Posterior cingulate gyrus (tissue), 11 donors: ENCODE measurements at regions not wholly inside any gene's neighbourhood (a gene's known extent, or its start where the extent isn't known, plus 50 kb on each side); places are given as distances from the start of the nearest gene placed in this dataset.

Experiments
- DNase-seq, 10 donors: peaks; one replicate each; pipeline versions ENCODE4 v3.0.0 to v3.0.0-alpha.2; 2020 to 2021; ENCODE audit warnings: mixed read lengths in 3 of 10
- intact Hi-C: fragments of 100-400 bp; cut with DNase I; formaldehyde crosslinking; loops from one replicate; pipeline ENCODE4 v1.15.1; 2023

GRCh38 chr2:215613888-215614287 lies 178.0 kb upstream of the FN1 start:
- intact Hi-C loops = no loop called here

GRCh38 chr2:215613280-215613679 lies 177.4 kb upstream of the FN1 start:
- intact Hi-C loops = no loop called here
- no peak for DNase-seq

More at GRCh38 chr2:215613888-215614287, 178.0 kb upstream of the FN1 start:
- no peak for DNase-seq

- DNase-seq = no peak
- intact Hi-C loops = no loop called here
Measured at GRCh38 chr2:215612786-215613185, 176.9 kb upstream of the FN1 start.

GRCh38 chr2:215611609-215612386 lies 175.9 kb upstream of the FN1 start:
- intact Hi-C loops = no loop called here
- no peak for DNase-seq

- intact Hi-C loops = no loop called here
Measured at GRCh38 chr2:215609089-215610032, 173.5 kb upstream of the FN1 start.

GRCh38 chr2:215607766-215608165 lies 171.9 kb upstream of the FN1 start:
- intact Hi-C loops = no loop called here
- DNase-seq = no peak

More at GRCh38 chr2:215609089-215610032, 173.5 kb upstream of the FN1 start:
- DNase-seq = no peak

- DNase-seq = no peak
- intact Hi-C loops = no loop called here
Measured at GRCh38 chr2:215606219-215606618, 170.4 kb upstream of the FN1 start.

GRCh38 chr2:215605214-215605613 lies 169.3 kb upstream of the FN1 start:
- no peak for DNase-seq
- intact Hi-C loops = no loop called here

- intact Hi-C loops = no loop called here
- DNase-seq = no peak
Measured at GRCh38 chr2:215604606-215605005, 168.7 kb upstream of the FN1 start.

- no peak for DNase-seq
- intact Hi-C loops = no loop called here
Measured at GRCh38 chr2:215603440-215603839, 167.6 kb upstream of the FN1 start.

GRCh38 chr2:215602997-215603396 lies 167.1 kb upstream of the FN1 start:
- DNase-seq = no peak
- intact Hi-C loops = no loop called here

GRCh38 chr2:215601990-215602721 lies 166.3 kb upstream of the FN1 start:
- no peak for DNase-seq
- intact Hi-C loops = no loop called here

- intact Hi-C loops = no loop called here
- no peak for DNase-seq
Measured at GRCh38 chr2:215601526-215601925, 165.7 kb upstream of the FN1 start.

GRCh38 chr2:215598376-215598975 lies 162.6 kb upstream of the FN1 start:
- DNase-seq = no peak
- intact Hi-C loops = no loop called here

- intact Hi-C loops = no loop called here
Measured at GRCh38 chr2:215597577-215597976, 161.7 kb upstream of the FN1 start.

GRCh38 chr2:215594766-215595165 lies 158.9 kb upstream of the FN1 start:
- no peak for DNase-seq
- intact Hi-C loops = no loop called here

More at GRCh38 chr2:215597577-215597976, 161.7 kb upstream of the FN1 start:
- no peak for DNase-seq

- intact Hi-C loops = no loop called here
- no peak for DNase-seq
Measured at GRCh38 chr2:215590010-215590745, 154.3 kb upstream of the FN1 start.

GRCh38 chr2:215583881-215584280 lies 148.0 kb upstream of the FN1 start:
- intact Hi-C loops = no loop called here
- no peak for DNase-seq

- intact Hi-C loops = no loop called here
- DNase-seq = no peak
Measured at GRCh38 chr2:215579809-215580208, 143.9 kb upstream of the FN1 start.

GRCh38 chr2:215577356-215577755 lies 141.5 kb upstream of the FN1 start:
- no peak for DNase-seq
- intact Hi-C loops = no loop called here
